ENCODE measurements at regions not wholly inside any gene's neighbourhood (a gene's known extent, or its start where the extent isn't known, plus 50 kb on each side); places are given as distances from the start of the nearest gene placed in this dataset.

- H3K79me2 ChIP-seq (ENCODE audit: control insufficient read depth, insufficient read depth, low read length): no peaks in the 10 kb centered on the region
- no peaks in the 10 kb centered on the region for H3K9me3 ChIP-seq (replicated peaks; ENCODE audit: control insufficient read depth, insufficient read depth, low read length)
- no peak for FAIRE-seq
- no peaks in the 10 kb centered on the region for H3K36me3 ChIP-seq (ENCODE audit: control insufficient read depth in 2 of 2, insufficient read depth in 2 of 2, low read length in 1 of 2)
- WGBS (ENCODE audit: insufficient coverage, insufficient replicate concordance, low lambda C conversion rate, missing lambda C conversion rate): 54% methylated on average over 14 of the region's 14 CpGs
- TF ChIP-seq RBBP5 (conservative IDR thresholded peaks at IDR 0.05) (no peak), PML (IDR thresholded peaks at IDR 0.05; ENCODE audit: low read length) (no peak), GABPA (IDR thresholded peaks at IDR 0.05; ENCODE audit: low read depth) (no peak), JUND (IDR thresholded peaks at IDR 0.05; ENCODE audit: low read depth, low read length) (no peak), TCF3 (IDR thresholded peaks at IDR 0.05; ENCODE audit: borderline replicate concordance, insufficient read depth, low read depth, low read length) (no peak), PBX3 (IDR thresholded peaks at IDR 0.05; ENCODE audit: insufficient replicate concordance, low read depth, low read length) (no peak), LARP7 (IDR thresholded peaks at IDR 0.05) (no peak), HDGF (IDR thresholded peaks at IDR 0.05) (no peak), CBFB (IDR thresholded peaks at IDR 0.05; ENCODE audit: low read depth) (no peak), SREBF2 (IDR thresholded peaks at IDR 0.05; ENCODE audit: low read length) (no peak), HDAC2 (IDR thresholded peaks at IDR 0.05) (no peak), HCFC1 (IDR thresholded peaks at IDR 0.05; ENCODE audit: low read length) (no peak), BCL3 (IDR thresholded peaks at IDR 0.05; ENCODE audit: borderline replicate concordance, insufficient read depth, low read depth, low read length, poor library complexity, severe bottlenecking) (no peak), SRF (IDR thresholded peaks at IDR 0.05; ENCODE audit: low read depth in 2 of 2, low read length in 2 of 2) (no peak), ZBTB33 (IDR thresholded peaks at IDR 0.05) (no peak), SIX5 (IDR thresholded peaks at IDR 0.05; ENCODE audit: low read depth, low read length, severe bottlenecking) (no peak), POLR2AphosphoS5 (IDR thresholded peaks at IDR 0.05; ENCODE audit: low read length) (no peak), MTA3 (IDR thresholded peaks at IDR 0.05; ENCODE audit: borderline replicate concordance, low read length) (no peak), KLF5 (IDR thresholded peaks at IDR 0.05; ENCODE audit: partially characterized antibody) (no peak)
- BruUV-seq (replicated peaks): no TSS peak
- no peak overlapping the region for H3K4me3 ChIP-seq
- ChIA-PET CTCF (no interaction called here), POLR2A (no interaction called here), RAD21 (ENCODE audit: unreplicated experiment) (no interaction called here), SMC1A (ENCODE audit: uncharacterized antibody, unreplicated experiment) (no interaction called here)
- in situ Hi-C loops (cut with MboI) (no loop called here), intact Hi-C loops (cut with micrococcal nuclease; ENCODE audit: unreplicated experiment) (no loop called here)
- H2AFZ ChIP-seq (ENCODE audit: control insufficient read depth, low read depth, low read length): no peak overlapping the region
- no peak for DNase-seq (ENCODE audit: low read depth, low spot score)
- H4K20me1 ChIP-seq (ENCODE audit: control insufficient read depth, insufficient read depth): no peaks in the 10 kb centered on the region
- H3K27me3 ChIP-seq (replicated peaks in 1 of 2; ENCODE audit: control insufficient read depth in 2 of 2, insufficient read depth in 2 of 2, low read length in 1 of 2): no peaks in the 10 kb centered on the region
- ATAC-seq: no peak
- H3K27ac ChIP-seq (ENCODE audit: control insufficient read depth, insufficient read depth): no peak overlapping the region
- H3K4me2 ChIP-seq (ENCODE audit: control insufficient read depth, insufficient read depth): no peak overlapping the region
- H3K9ac ChIP-seq (ENCODE audit: control insufficient read depth, insufficient read depth, low read length): no peak overlapping the region
- H3K4me1 ChIP-seq (ENCODE audit: control insufficient read depth, insufficient read depth, low read length): no peaks in the 10 kb centered on the region
These were observed 328.3 kb downstream of the FOXL1 start for GRCh38 chr16:86906623-86907022.
